HG02610 (cell line): ENCODE measurements at regions not wholly inside any gene's neighbourhood (a gene's known extent, or its start where the extent isn't known, plus 50 kb on each side); places are given as distances from the start of the nearest gene placed in this dataset.
"Not testable (repeated sequence)": the region's sequence is repeated elsewhere in the genome, so short reads cannot be mapped to it uniquely, and the experiment has no call there.

ENCODE experiments used
- ATAC-seq: cut with Tn5 transposase; IDR thresholded peaks from one replicate; pipeline ENCODE4 v1.9.1; 2021; ENCODE audit warnings: mild to moderate bottlenecking, moderate library complexity; ENCODE audit not compliant: unreplicated experiment

DNA sequence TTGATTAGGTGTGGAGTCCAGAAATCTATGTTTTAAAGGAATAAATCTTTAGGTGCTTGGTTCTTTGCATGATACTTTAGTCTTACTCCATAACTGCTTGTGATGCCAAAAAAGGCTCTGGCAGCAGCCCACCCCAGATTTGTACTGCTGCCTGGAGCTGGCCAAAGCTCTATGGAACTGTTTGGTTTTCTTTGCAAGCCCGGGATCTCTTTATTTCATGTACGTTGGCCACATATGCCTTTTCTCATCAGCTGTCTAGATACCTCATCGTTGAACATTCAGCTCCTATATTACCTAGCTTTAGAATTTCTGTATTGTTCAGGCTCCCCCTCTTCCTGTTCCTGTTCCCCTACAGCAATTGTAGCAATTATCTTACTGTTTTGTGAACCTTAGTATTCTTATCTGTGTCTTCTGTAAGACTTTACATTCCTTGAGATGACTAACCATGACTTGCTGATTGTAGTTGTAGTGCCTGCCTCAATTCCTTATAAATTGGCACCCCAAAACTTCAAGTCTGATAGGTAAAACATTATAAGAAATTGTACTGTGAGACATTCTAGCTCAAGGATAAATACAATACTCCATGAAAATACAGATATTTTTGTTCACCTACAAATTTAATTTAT, 199.4 kb upstream of the GPRIN3 start:
- no peak for ATAC-seq

DNA sequence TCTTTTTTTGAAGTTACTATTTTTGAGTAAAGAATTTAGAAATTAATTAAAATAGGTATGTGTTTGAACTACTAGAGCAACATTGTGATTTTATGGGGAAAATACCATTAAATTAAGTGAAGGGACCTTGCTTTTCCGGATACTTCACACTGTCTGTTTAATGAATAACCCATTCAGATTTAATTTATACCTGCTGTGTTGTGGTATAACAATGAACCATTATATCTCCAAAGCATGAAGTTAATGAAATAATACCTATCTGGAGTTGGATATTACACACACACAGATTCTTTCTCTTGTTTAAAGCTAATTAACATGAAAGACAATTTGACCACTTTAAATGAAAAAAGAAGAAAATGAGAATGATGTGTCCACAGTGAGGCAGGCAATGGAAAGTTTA, 195.0 kb upstream of the GPRIN3 start:
- no peak for ATAC-seq

DNA sequence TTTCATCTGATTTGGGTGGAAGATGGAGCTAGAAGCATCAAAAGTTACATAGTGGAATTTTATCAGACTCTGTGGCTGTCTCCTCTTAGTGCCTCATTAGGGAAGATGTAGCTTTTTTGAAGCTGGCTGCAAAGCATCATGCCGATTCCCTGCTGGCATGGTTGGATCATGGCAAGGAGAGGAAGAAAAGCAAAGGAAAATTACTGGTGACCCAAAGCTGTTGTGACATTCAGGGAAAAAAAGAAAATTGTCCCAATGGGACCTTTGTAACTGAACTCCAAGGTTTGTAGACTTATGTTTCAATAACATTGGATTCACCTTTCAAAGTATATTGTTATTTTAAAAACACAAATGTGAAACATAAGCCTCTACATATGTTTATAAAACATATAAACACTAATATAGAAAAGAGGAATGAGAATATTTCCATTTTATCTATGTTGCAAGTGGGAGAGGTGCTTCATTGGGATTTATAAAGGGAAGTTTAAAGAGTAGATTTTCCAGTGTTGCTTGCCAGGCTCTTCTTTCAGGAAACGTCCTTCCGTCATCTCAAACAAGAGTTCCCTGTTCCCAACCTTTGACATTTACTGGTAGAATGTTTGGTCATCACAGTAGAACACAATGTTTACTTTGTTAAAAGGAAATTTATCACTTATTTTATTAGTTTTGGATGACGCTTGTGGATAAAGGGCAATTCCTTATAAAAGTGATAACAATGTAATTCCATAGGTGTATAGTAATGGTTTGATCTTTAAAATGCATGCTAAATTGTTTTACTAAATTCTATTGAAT, 190.1 kb upstream of the GPRIN3 start:
- no peak for ATAC-seq

DNA sequence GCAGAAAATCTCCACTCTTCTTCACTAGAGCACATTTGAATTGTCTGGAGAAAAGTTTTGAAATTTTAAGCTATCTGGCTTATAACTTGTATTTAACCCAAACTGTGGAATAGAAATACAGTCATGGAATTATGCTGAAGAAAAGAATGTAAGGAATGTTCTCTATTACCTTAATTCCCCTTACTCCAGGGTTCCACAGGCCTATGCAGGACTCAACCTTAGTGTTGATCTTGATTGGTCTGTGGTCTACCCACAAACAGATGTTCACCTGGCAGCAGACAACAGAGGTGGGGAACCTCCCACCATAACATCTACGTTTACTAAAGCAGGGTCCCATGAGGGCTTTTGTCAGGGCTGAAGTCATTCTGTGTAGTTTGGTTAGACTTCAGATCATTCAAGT, 189.3 kb upstream of the GPRIN3 start:
- ATAC-seq: no peak

DNA sequence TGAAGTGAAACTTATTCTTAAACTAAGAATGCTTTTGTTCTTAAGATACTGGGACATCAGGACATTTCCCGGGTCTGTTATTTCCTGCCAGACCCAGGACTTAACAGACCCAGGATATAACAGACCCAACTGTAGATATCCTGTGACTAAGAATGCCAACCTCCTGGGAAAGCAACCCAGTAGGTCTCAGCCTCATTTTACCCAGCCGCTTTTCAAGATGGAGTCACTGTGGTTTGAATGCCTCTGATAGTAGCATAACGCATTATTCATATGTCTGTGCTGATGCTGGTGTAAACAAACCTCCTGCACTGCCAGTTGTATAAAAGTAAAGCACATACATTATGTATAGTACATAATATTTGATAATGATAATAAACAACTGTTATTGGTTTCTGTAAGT, 185.8 kb upstream of the GPRIN3 start:
- no peak for ATAC-seq

DNA sequence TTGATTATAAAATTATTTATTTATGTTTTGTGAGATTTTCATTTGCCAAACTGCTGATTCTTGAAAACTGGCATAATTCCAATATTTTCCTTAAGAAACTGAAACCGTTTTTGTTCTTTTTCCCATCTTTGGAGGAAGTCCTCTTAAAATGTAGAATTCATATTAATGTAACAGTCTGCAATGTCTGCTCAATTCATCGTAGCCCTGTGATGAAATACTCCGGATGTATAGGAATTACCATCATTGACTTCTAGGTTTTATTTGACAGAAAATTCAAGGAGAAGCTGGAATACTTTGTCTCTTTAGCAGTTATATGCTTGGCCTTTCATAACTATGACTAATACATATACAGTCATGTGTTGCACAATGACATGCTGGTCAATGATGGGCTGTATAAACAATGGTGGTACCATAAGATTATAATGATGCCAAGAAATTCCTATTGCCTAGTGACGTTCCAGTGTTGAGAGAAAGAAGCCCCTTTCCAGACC, 185.0 kb upstream of the GPRIN3 start:
- no peak for ATAC-seq

DNA sequence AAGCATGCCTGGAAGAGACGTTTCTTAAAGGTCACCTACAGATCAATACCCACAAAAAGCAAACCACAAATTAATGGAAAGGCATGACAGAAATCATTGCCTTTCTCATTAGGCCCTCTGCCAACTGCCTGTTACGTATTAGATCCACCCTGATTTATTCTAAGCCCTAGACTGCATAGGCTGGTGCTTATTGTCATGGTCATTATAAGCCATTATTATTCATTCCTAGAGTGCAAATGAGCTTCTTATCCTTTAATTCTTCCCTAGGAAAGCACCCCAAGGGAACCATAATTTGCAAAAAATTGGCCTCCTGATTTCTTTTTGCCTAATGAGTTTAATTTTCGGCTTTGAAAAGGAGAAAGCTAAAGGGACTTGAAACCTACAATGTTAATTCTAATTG, 184.2 kb upstream of the GPRIN3 start:
- no peak for ATAC-seq

DNA sequence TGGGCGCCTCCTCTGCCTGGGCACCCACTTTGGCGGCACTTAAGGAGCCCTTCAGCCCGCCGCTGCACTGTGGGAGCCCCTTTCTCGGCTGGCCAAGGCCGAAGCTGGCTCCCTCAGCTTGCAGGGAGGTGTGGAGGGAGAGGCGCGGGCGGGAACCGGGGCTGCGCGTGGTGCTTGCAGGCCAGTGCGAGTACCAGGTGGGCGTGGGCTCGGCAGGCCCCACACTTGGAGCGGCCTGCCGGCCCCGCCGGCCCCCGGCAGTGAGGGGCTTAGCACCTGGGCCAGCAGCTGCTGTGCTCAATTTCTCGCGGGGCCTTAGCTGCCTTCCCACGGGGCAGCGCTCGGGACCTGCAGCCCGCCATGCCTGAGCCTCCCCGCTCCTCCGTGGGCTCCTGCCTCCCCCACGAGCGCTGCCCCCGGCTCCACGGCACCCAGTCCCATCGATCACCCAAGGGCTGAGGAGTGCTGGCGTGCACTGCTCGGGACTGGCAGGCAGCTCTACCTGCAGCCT, 182.4 kb upstream of the GPRIN3 start:
- not testable (repeated sequence) for ATAC-seq

DNA sequence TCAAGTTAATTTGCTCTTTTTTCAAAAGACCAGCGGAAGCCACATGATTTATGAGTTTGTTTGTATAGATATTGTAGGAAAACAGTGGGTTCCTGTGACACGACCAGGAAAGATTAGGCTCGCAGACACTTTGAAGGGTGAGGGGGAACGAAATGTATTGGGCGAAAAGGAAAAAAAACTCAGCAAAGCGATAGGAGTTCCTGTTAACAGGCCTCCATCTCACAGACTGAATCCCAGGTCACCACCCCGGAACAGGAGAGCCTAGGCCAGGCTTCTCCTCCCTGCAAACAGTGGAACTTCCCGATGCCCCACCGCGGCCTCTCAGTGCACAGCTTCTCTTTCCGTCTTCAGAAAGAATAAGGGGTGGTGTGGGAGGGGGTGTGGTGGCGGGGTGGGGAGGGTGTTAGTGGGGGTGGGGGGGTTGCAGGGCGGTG, 181.8 kb upstream of the GPRIN3 start:
- ATAC-seq: no peak

DNA sequence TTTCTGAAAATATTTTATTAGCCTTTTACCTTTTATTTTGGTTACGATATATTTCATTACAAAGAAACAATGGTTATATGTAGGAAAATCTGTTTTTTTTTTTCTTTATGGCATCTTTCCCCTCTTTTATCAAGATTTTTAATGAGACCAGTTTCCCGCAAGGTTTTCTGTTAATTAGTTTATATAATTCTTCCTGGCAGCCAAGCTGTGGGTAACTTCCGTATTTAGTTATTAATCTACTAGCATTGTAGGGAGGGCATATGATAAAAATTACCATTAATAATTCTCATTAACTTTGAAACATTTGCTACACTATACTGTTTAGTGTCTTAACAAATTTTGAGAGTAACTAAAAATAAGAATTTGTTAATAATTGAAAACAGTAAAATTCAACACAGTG, 181.1 kb upstream of the GPRIN3 start:
- no peak for ATAC-seq

DNA sequence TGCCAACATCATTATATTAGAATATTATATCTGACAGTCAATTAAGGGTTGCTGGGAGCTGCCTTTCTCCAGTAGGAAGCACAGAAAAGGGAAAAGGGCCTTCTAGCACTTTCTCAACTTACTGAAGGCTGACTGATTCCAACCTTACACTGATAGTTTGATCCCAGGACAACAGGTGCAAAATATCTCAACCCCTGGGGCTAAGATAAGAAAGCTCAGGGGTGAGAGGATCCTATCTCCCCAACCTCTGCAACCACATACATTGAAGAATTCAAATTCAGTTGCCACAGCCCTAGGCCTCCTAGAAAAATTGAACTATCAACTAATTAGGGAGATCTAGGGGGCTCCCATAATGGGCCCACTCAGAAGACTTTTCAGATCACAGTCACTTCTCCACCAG, 179.1 kb upstream of the GPRIN3 start:
- ATAC-seq: no peak

DNA sequence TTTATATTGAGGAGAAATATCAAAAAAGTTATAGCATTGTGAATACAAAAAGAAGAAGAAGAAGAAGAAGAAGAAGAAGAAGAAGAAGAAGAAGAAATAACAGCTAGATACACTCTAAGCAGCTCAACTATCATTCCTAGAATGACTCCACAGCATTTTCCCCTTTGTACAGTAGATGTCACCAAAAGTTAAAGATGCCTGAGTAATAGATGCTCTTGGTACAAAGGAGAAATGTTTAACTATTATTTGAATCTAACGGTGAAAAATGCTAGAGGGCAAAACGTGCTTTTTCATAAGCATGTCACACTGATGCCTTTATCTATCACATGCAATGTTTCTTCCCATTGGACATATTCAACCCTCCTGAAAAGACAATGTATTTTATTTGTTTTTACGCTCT, 178.4 kb upstream of the GPRIN3 start:
- ATAC-seq: peak; percentile 61

DNA sequence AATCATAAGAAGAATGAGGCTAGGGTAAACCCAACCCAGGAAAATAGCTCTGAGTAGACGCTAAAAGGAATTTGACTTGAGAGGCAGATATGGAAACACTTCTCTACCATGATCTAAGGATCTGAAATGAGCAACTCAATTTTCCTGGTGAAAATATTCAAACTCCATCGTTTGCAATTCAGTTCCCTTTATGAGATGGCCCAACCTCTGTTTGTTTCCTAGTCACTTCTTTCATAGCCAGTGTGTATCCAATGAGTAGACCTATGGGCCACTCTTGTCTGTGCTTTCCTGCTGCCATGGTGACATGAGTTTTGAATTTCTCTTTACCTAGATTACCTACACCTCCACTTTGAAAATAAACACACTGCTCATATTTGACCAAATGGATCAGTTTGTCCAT, 176.2 kb upstream of the GPRIN3 start:
- ATAC-seq: no peak

DNA sequence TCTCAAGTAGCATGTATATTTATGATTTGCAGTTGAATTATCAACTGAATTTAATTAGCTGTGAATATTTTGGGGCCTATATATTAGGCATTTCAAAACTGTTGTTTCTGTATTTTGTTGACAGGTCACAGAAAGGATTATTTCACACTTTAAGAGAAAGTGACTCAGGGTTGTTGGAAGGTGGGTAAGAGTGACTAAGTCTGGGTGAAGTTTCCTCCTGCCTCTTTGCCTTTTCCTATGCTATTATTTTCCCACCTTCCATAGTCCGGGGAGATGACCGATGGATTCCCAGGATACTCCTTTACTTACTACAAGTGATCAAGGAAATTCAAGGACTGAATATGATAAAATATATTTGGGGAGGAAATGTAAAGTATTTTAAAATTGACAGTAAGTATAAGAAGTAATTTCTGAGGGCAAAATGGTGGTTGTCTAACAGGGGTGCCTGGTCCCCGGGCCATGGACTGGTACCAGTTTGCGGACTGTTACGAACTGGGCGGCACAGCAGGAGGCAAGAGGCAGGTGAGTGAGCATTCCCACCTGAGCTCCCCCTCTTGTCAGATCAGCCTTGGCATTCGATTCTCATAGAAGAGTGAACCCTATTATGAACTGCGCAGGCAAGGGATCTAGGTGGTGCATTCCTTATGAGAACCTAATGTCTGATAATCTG, 175.5 kb upstream of the GPRIN3 start:
- ATAC-seq: no peak

DNA sequence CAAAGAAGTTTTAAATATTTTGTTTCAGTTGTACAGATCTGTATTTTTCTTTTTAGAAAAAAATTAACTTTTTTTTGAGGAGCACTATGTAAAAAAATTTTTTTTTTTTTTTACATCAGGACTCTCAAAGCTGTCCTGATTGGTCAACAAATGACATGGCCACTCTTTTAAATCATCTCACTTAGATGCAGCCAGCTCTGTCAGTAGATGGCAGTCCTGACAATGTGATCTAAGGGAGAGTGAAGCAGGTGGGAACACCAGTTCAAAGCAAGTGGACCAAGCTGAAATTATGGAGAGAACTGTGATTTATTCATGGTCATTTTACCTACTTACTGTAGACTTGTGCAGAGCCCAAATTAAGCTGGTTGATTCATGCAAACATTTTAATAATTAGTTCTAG, 174.7 kb upstream of the GPRIN3 start:
- peak; percentile 79 for ATAC-seq

DNA sequence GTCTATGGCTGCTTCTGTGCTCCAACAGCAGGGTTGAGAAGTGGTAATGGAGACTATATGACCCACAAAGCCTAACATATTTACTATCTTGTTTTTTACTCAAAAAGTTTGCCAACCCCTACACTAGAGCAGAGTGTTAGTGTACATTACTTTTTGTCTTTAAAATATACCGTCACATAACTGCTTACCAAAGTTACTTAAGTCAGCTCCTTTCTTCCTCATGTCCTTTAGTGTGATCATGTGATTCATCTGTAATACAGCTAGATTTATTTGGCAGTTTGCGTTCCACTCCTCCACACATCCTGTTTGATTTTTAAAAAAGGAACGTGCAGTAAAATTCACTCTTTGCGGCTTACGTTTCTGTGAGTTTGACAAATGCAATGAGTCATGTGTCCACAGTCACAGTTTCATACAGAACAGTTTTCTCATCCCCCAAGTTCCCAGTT, 162.4 kb upstream of the GPRIN3 start:
- peak; percentile 96 for ATAC-seq

DNA sequence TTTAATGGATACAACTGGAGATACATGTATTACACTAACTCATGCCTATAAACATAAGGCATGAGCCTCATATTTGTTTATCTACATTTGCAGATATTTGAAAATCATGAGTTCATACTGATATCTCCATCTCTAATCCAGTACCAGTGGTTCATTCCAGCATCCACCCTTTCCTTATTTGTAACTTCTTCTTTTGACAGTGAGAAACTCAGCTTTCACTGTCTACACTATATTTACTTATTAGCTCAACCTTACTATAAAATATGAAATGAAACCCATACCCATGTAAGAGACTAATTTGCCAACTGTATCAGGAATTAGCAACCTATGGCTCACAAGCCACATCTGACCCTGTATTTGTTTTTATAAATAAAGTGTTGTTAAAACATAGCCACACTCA, 161.9 kb upstream of the GPRIN3 start:
- ATAC-seq: peak; percentile 2

DNA sequence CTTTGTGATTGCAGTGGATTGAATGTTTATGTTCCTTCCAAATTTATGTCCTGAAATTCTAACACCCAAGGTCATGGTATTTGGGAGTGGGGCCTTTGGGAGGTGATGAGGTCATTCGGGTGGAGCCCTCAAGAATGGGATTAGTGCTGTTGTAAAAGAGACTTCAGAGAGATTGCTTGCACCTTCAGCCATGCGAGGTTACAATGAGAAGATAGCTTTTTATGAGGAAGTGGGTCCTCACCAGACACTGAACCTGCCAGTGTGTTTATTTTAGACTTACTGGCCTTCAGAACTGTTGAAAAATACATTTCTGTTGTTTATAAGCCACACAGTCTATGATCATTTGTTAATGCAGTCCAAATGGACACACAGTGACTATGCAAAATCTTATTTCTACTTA, 161.0 kb upstream of the GPRIN3 start:
- ATAC-seq: no peak

DNA sequence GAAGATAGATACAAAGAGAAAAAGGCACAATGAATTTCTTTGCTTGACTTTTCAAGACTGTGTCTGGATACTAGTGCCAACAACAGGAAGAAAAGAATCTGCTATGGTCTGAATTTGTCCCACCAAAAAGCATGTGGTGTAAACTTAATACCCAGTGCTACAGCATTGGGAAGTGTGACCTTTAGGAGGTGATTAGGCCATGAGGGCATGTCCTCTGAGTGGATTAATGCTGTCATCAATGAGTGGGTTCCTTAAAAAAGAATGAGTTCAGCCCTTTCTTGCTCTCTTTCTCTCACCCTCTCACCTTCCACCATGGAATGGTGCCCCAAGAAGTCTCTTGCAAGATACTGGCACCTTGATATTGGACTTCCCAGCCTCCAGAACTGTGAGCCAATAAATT, 155.7 kb upstream of the GPRIN3 start:
- no peak for ATAC-seq

DNA sequence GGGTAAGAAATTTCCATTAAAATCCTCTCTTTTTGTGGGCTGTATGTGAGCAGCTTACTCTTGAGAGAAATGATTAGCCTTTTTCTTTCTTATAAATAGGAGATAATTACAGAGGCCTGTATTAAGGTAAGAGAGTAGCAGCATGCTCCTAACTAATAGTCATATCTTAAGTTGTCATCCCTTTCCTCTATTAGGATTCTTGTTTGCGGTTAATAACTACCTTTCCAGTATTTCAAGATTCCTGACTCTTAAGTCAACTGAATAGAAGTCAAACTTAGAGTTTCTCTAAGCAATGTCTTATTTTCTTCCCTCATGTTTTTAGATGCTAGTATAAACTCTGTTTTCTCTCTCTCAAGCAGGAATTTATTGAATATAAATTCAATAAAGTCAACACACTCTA, 139.9 kb upstream of the GPRIN3 start:
- ATAC-seq: no peak

DNA sequence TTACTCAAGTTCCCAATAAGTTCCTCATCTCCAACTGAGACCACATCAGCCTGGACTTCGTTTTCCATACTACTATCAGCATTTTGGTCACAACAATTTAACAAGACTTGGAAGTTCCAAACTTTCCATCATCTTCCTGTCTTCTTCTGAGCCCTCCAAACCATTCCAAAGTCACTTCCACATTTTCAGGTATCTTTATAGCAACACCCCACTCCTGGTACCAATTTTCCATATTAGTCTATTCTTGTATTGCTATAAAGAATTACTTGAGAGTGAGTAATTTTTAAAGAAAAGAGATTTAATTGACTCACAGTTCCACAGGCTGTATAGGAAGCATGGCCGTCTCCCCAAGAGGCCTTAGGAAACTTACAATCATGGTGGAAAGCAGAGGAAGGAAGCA, 138.6 kb upstream of the GPRIN3 start:
- ATAC-seq: no peak

DNA sequence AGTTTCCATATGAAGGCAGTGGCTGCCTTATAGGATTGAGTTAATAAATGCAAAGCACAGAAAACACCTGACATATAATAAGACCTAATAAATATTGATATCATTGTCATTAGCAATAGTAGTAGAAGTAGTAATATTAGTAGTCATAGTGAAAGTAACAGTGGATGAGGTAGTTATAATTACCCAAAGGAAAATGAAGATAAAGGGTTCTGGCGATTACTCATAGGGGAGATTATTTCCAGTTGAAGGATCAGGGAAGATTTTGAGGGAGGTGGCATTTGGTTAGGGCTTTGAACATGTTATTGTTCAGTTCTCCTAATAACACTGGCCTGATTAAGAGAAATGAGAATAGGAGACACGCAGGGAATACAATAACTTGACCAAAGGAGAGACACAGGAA, 131.9 kb upstream of the GPRIN3 start:
- no peak for ATAC-seq
